GM12891 (cell line): ENCODE measurements at regions not wholly inside any gene's neighbourhood (a gene's known extent, or its start where the extent isn't known, plus 50 kb on each side); places are given as distances from the start of the nearest gene placed in this dataset.

Source experiments
- PAX5 ChIP-seq: IDR thresholded peaks from 2 replicates; pipeline ENCODE4 v1.6.1; 2011; ENCODE audit warnings: low read length, moderate library complexity, mild to moderate bottlenecking; ENCODE audit not compliant: insufficient read depth, severe bottlenecking
- POLR2A ChIP-seq: IDR thresholded peaks from 2 replicates; pipeline ENCODE4 v1.6.1; 2011; ENCODE audit warnings: low read depth, low read length, control low read depth
- POLR2AphosphoS5 ChIP-seq: IDR thresholded peaks from 2 replicates; pipeline ENCODE4 v1.6.1; 2011; ENCODE audit warnings: low read depth, low read length, control low read depth
- TAF1 ChIP-seq: IDR thresholded peaks from 2 replicates; pipeline ENCODE4 v1.6.1; 2011; ENCODE audit warnings: low read depth, low read length, control low read depth

DNA sequence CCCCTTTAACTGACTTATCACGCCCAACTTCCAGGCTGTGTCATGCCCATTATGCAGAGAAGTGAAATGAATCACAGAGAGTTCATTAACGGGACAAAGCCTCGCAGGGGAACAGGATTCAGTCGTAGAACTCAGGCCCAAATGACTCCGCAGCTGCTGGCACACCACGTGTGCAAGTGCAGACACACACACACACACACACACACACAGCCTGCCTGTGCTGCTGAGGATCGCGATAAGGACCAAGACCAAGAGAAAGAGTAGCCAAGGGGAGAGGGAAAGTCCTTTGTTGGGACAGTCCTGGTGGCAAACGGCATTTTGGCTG, 90.0 kb upstream of the TAF1B start:
- TF ChIP-seq PAX5: no peak
- no peak for TF ChIP-seq POLR2A
- no peak for TF ChIP-seq TAF1
- no peak for TF ChIP-seq POLR2AphosphoS5
